GM18505 (cell line): ENCODE measurements at regions not wholly inside any gene's neighbourhood (a gene's known extent, or its start where the extent isn't known, plus 50 kb on each side); places are given as distances from the start of the nearest gene placed in this dataset.
"Not testable (repeated sequence)": the region's sequence is repeated elsewhere in the genome, so short reads cannot be mapped to it uniquely, and the experiment has no call there.

ENCODE experiments used
- ATAC-seq: cut with Tn5 transposase; IDR thresholded peaks from one replicate; pipeline ENCODE4 v1.9.1; 2021; ENCODE audit not compliant: unreplicated experiment
- POLR2A ChIP-seq: IDR thresholded peaks from 4 replicates; pipeline ENCODE4 v1.6.1; 2011; ENCODE audit warnings: borderline replicate concordance; ENCODE audit not compliant: insufficient read depth, insufficient read length; ENCODE audit errors: extremely low read depth

- ATAC-seq: no peak
- TF ChIP-seq POLR2A: no peak
Measured at GRCh38 chr4:17038510-17039176, 140.2 kb upstream of the LDB2 start.

DNA sequence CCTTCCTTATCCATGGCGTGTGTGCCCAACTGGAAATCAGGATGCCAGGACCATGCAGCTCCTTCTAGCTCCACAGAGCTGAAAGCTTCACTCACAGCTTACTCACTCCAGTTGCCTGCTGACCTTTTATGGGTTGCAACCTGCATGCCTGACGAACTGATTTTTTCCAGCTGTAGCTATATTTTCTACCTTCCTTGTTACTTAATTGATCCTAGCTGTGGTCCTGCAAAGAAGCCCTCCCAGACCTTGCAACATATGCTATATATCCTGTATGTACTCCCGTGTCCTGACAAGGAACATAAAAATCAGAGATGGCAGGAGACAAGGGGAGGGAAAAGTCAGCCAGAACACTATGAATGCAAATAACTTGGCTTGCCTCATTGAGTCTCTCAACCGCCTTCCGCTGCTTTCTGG lies 135.3 kb upstream of the LDB2 start:
- no peak for TF ChIP-seq POLR2A
- no peak for ATAC-seq

DNA sequence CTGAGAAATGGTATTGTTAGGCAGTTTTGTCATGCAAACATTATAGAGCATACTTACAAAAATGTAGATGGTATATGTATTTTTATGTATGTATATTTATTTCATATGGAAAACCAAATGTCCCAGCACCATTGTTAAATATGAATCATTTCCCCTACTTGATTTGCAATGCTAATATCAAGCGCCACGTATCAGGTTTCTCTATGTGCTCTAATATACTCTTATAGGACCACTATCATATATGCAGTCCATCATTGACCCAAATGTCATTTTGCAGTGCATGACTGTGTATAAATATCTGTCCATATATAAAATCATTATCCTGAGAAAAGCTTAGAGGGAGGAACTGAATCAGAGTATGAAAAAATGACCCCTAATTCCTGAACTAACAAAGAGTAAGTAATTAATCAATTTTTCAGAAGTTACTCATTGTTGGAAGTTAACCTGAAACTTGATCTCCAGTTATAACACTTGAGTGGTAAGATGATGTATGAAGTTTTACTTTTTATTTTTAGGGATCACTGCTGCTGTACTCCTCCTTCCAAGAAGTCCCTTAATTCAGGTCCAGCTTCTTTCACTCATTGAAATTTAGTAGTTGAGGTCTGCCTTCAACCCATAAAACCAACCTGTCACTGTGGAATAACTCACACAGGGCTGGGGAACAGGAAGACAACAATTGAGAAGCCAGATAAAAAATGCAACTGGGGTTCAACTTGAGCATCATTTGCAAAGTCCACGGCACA lies 134.8 kb upstream of the LDB2 start:
- no peak for ATAC-seq
- no peak for TF ChIP-seq POLR2A

DNA sequence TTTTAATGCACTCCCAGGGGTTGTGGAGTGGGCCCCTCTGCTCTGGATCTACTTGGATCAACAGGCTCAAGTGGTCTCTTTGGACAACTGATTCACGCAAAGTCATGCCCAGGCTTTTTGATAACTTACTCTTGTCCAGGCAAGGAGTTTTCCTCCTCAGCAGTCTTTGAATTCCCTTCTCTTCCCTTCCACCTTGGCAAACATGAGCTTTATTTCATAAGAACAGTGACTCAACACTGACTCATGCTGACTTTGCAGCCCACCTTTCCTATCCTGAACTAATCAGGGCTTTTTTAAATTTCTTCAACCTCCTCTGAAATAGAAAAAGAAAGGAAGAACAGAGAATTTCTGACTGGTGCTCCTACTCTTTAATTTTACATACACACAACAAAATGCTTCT lies 132.1 kb upstream of the LDB2 start:
- no peak for TF ChIP-seq POLR2A
- no peak for ATAC-seq

GRCh38 chr4:17029964-17030363 lies 131.5 kb upstream of the LDB2 start:
- no peak for TF ChIP-seq POLR2A

DNA sequence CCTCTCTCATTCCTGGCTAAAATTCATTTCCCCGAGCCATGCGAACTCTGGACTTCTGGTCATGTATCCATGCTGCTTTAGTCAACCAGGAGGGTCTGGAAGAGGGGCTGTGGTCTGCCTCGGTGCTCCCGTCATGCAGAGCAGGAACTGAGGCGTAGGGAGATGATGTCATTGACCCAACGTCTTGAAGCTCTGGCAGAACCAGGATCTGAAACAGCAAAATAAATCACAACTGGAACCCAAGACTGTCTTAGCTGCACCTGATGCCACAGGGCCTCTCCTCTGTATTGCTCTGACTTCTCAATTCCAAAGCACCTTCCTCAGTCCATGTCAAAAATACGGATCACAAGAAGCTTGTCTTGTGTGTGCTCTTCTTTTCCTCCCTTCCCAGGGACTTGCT lies 131.0 kb upstream of the LDB2 start:
- no peak for ATAC-seq
- no peak for TF ChIP-seq POLR2A

More at GRCh38 chr4:17029964-17030363, 131.5 kb upstream of the LDB2 start:
- ATAC-seq: no peak

GRCh38 chr4:17027495-17027894 lies 129.1 kb upstream of the LDB2 start:
- TF ChIP-seq POLR2A: no peak
- ATAC-seq: no peak

GRCh38 chr4:17024425-17024824 lies 126.0 kb upstream of the LDB2 start:
- no peak for ATAC-seq
- no peak for TF ChIP-seq POLR2A

DNA sequence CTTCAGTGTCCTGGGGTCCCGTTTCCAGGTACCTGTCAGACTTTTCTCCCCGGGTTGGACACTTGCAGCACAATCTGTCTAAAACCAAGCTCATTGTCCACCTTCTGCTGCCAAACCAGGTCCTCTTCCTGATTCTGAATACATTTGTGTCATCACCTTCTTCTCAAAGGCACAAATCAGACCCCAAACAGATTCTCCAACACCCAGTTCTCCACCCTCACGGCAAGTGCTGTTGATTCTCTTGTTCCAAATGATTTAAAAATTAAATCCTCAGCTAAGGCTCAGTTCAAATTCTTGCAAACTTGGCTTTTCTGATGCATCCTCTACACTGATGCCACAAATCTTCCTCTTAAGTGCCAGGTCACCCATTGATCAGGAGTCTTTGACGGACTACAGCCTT lies 122.5 kb upstream of the LDB2 start:
- TF ChIP-seq POLR2A: no peak
- no peak for ATAC-seq

GRCh38 chr4:17020451-17020850 lies 122.0 kb upstream of the LDB2 start:
- TF ChIP-seq POLR2A: no peak
- no peak for ATAC-seq

DNA sequence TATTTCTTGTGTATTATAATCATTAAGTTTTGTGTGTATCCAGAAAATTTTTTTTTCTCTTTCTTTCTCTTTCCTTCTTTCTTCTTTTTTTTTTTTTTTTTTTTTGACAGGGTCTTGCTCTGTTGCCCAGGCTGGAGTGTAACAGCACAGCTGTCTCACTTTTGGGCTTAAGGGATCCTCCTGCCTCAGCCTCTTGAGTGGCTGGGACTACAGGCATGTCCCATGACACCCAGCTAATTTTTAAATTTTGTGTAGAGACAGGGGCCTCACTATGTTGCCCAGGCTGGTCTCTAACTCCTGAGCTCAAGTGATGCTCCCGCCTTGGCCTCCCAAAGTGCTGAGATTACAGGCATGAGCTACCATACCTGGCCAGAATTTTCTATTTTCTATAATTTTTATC lies 120.2 kb upstream of the LDB2 start:
- not testable (repeated sequence) for ATAC-seq

DNA sequence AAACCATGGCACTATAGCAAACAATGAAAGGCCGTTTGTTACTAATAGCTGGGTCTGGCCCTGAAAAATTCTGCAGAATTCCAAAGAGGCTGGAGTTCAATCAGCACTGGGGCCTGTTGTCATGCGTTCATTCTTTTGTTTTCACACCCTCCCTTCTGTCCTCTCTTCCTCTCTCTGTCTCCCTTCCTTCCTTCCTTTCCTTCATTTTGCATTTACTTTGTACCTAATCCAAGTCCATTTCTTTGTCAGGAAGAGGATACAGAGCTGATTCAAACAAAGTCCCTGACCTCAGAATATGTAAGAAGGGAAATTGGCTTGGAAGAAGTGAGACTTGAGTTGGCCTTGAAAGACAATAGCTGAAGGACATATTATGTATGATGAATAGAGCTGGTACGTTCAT lies 119.6 kb upstream of the LDB2 start:
- no peak for ATAC-seq
- TF ChIP-seq POLR2A: no peak

GRCh38 chr4:17013382-17014006 lies 115.0 kb upstream of the LDB2 start:
- TF ChIP-seq POLR2A: no peak
- ATAC-seq: no peak

- ATAC-seq: no peak
Measured at GRCh38 chr4:17012451-17012850, 114.0 kb upstream of the LDB2 start.

More at GRCh38 chr4:17012451-17012850, 114.0 kb upstream of the LDB2 start:
- TF ChIP-seq POLR2A: no peak
